RPMI8226 (cell line): ENCODE measurements at regions not wholly inside any gene's neighbourhood (a gene's known extent, or its start where the extent isn't known, plus 50 kb on each side); places are given as distances from the start of the nearest gene placed in this dataset.
"Not testable (repeated sequence)": the region's sequence is repeated elsewhere in the genome, so short reads cannot be mapped to it uniquely, and the experiment has no call there.

Experiments
- DNase-seq: peaks from one replicate; pipeline ENCODE4 v3.0.0-alpha.2; 2015

GRCh38 chr6:77173472-77174074 lies 289.7 kb downstream of the HTR1B start:
- DNase-seq, result no peak

GRCh38 chr6:77172578-77172977 lies 290.7 kb downstream of the HTR1B start:
- no peak for DNase-seq

GRCh38 chr6:77159730-77160129 lies 303.6 kb downstream of the HTR1B start:
- DNase-seq, result no peak

- DNase-seq, result no peak
Observed at GRCh38 chr6:77151241-77151640, 312.1 kb downstream of the HTR1B start.

- DNase-seq, result no peak
Observed at GRCh38 chr6:77150736-77151135, 312.6 kb downstream of the HTR1B start.

- DNase-seq, result no peak
Observed at GRCh38 chr6:77145244-77145643, 318.0 kb downstream of the HTR1B start.

- no peak for DNase-seq
Observed at GRCh38 chr6:77143659-77144447, 319.4 kb downstream of the HTR1B start.

GRCh38 chr6:77136086-77136485 lies 327.2 kb downstream of the HTR1B start:
- DNase-seq, result no peak

- DNase-seq, result no peak
Observed at GRCh38 chr6:77133031-77133430, 330.3 kb downstream of the HTR1B start.

GRCh38 chr6:77131426-77131825 lies 331.9 kb downstream of the HTR1B start:
- DNase-seq, result no peak

GRCh38 chr6:77124604-77125003 lies 338.7 kb downstream of the HTR1B start:
- no peak for DNase-seq

GRCh38 chr6:77123527-77123926 lies 339.8 kb downstream of the HTR1B start:
- no peak for DNase-seq

GRCh38 chr6:77106992-77107391 lies 356.3 kb downstream of the HTR1B start:
- no peak for DNase-seq

GRCh38 chr6:77105091-77105490 lies 358.2 kb downstream of the HTR1B start:
- DNase-seq, result no peak

GRCh38 chr6:77097940-77098339 lies 365.4 kb downstream of the HTR1B start:
- no peak for DNase-seq

- no peak for DNase-seq
Observed at GRCh38 chr6:77095936-77096627, 367.2 kb downstream of the HTR1B start.

GRCh38 chr6:77094821-77095220 lies 368.5 kb downstream of the HTR1B start:
- DNase-seq, result no peak

GRCh38 chr6:77092971-77093370 lies 370.3 kb downstream of the HTR1B start:
- no peak for DNase-seq

- DNase-seq, result no peak
Observed at GRCh38 chr6:77089776-77090175, 373.5 kb downstream of the HTR1B start.

GRCh38 chr6:77087794-77088318 lies 375.4 kb downstream of the HTR1B start:
- DNase-seq, result not testable (repeated sequence)

- no peak for DNase-seq
Observed at GRCh38 chr6:77074037-77074713, 389.1 kb downstream of the HTR1B start.

- no peak for DNase-seq
Observed at GRCh38 chr6:77073410-77073760, 389.9 kb downstream of the HTR1B start.

GRCh38 chr6:77072694-77073409 lies 390.4 kb downstream of the HTR1B start:
- DNase-seq, result no peak
